Body of pancreas (tissue), 4 donors: ENCODE measurements at regions not wholly inside any gene's neighbourhood (a gene's known extent, or its start where the extent isn't known, plus 50 kb on each side); places are given as distances from the start of the nearest gene placed in this dataset.
A peak's percentile ranks its signal among the peaks of the same experiment; 100 is the strongest.

Source experiments
- ATAC-seq: fragments of 150-250 bp; one replicate; pipeline ENCODE4 v1.9.1; 2016
- DNase-seq, 4 donors: peaks; one replicate each; pipeline ENCODE4 v3.0.0-alpha.2; 2019
- H3K27ac ChIP-seq, 4 donors: fragments of 200-600 bp; sonication (generic); 1 replicate in 3 of 4; 2 replicates in 1 of 4; pipeline versions ENCODE4 v1.5.1 to v1.6.1; 2016 to 2019; ENCODE audit warnings: mild to moderate bottlenecking in 1 of 4, mixed read lengths in 1 of 4, moderate library complexity in 1 of 4
- H3K27me3 ChIP-seq, 2 donors: fragments of 200-600 bp; sonication (generic); one replicate each; pipeline ENCODE4 v1.6.0; 2016; ENCODE audit warnings: mild to moderate bottlenecking in 1 of 2
- H3K36me3 ChIP-seq, 2 donors: fragments of 200-600 bp; sonication (generic); replicated peaks in 1 of 2; 2 replicates each; pipeline ENCODE4 v1.5.1; 2016; ENCODE audit warnings: low read depth in 2 of 2; ENCODE audit not compliant: insufficient read depth in 1 of 2
- H3K4me1 ChIP-seq: fragments of 200-600 bp; sonication (generic); one replicate; pipeline ENCODE4 v1.6.0; 2016
- H3K4me3 ChIP-seq, 2 donors: fragments of 200-600 bp; sonication (generic); 1 replicate in 1 of 2; 2 replicates in 1 of 2; pipeline ENCODE4 v1.5.1; 2016 to 2019
- H3K9me3 ChIP-seq, 3 donors: fragments of 200-600 bp; sonication (generic); 1 replicate in 2 of 3; 2 replicates in 1 of 3; pipeline ENCODE4 v1.5.1; 2016
- CTCF ChIP-seq, 7 experiments: fragments of 450-650 bp in 4 of 7; fragments of 200-600 bp in 3 of 7; sonication (generic) in 3 of 7; IDR thresholded peaks; one replicate each; pipeline ENCODE4 v1.5.1; 2016 to 2019; ENCODE audit warnings: antibody characterized with exemption in 7 of 7
- POLR2A ChIP-seq, 3 donors: fragments of 450-650 bp; IDR thresholded peaks; one replicate each; pipeline ENCODE4 v1.6.1; 2016; ENCODE audit warnings: antibody characterized with exemption in 3 of 3, mild to moderate bottlenecking in 2 of 3
- WGBS, 2 donors: methylation state at CpG; one replicate each; pipeline ENCODE4 v1.1.5; 2017; 5-methylcytosine and 5-hydroxymethylcytosine counted together
- intact Hi-C: fragments of 100-400 bp; cut with DNase I; formaldehyde crosslinking; loops from one replicate; pipeline ENCODE4 v1.15.1; 2023

GRCh38 chr12:70178038-70178437, 65.2 kb upstream of the CNOT2 start:
- Histone ChIP-seq H3K9me3 (no peaks in the 10 kb centered on the region), H3K27me3 (no peaks in the 10 kb centered on the region), H3K4me1 (no peaks in the 10 kb centered on the region), H3K36me3 (no peaks in the 10 kb centered on the region), H3K27ac (peak overlapping the region in 2 of 4 donors; percentile 8 to 62), H3K4me3 (no peak overlapping the region)
- DNase-seq (no peak), ATAC-seq (peak; percentile 62)
- TF ChIP-seq POLR2A (IDR thresholded peaks at IDR 0.05) (no peak), CTCF (IDR thresholded peaks at IDR 0.05) (no peak)
- 47 to 50% methylated on average over 1 of the region's 1 CpG for WGBS, 2 donors
- intact Hi-C loops: no loop called here

- no peaks in the 10 kb centered on the region for H3K27me3 ChIP-seq
- no peak for DNase-seq
These were observed 63.1 kb upstream of the CNOT2 start for GRCh38 chr12:70180130-70180529.

GRCh38 chr12:70185301-70185700, 57.9 kb upstream of the CNOT2 start:
- H3K9me3 ChIP-seq: no peaks in the 10 kb centered on the region
- 90 to 100% methylated on average over 1 of the region's 1 CpG for WGBS, 2 donors
- H3K4me1 ChIP-seq: no peaks in the 10 kb centered on the region
- H3K27ac ChIP-seq: no peak overlapping the region
- H3K4me3 ChIP-seq: no peak overlapping the region
- DNase-seq (no peak), ATAC-seq (no peak)
- intact Hi-C loops: no loop called here
- H3K27me3 ChIP-seq: no peaks in the 10 kb centered on the region
- TF ChIP-seq CTCF (IDR thresholded peaks at IDR 0.05): no peak
- no peak for TF ChIP-seq POLR2A (IDR thresholded peaks at IDR 0.05)
- H3K36me3 ChIP-seq: no peaks in the 10 kb centered on the region

More at GRCh38 chr12:70180130-70180529, 63.1 kb upstream of the CNOT2 start:
- WGBS, 2 donors: 62 to 64% methylated on average over 3 of the region's 3 CpGs
- TF ChIP-seq POLR2A (IDR thresholded peaks at IDR 0.05) (no peak), CTCF (IDR thresholded peaks at IDR 0.05) (no peak)
- ATAC-seq: no peak
- Histone ChIP-seq H3K36me3 (no peaks in the 10 kb centered on the region), H3K9me3 (no peaks in the 10 kb centered on the region), H3K27ac (no peak overlapping the region), H3K4me3 (no peak overlapping the region), H3K4me1 (no peaks in the 10 kb centered on the region)
- intact Hi-C loops: no loop called here

GRCh38 chr12:70186436-70186835, 56.8 kb upstream of the CNOT2 start:
- Histone ChIP-seq H3K36me3 (no peaks in the 10 kb centered on the region), H3K27me3 (no peaks in the 10 kb centered on the region), H3K27ac (no peak overlapping the region), H3K4me3 (no peak overlapping the region), H3K9me3 (no peaks in the 10 kb centered on the region), H3K4me1 (no peaks in the 10 kb centered on the region)
- WGBS, 2 donors: 39 to 46% methylated on average over 3 of the region's 3 CpGs
- no peak for TF ChIP-seq POLR2A (IDR thresholded peaks at IDR 0.05)
- TF ChIP-seq CTCF (IDR thresholded peaks at IDR 0.05): no peak
- no peak for ATAC-seq
- intact Hi-C loops: no loop called here
- DNase-seq: no peak

GRCh38 chr12:70190262-70191010, 52.8 kb upstream of the CNOT2 start:
- TF ChIP-seq CTCF (IDR thresholded peaks at IDR 0.05): no peak
- no peak for TF ChIP-seq POLR2A (IDR thresholded peaks at IDR 0.05)
- Histone ChIP-seq H3K36me3 (no peaks in the 10 kb centered on the region), H3K9me3 (no peaks in the 10 kb centered on the region), H3K27me3 (no peaks in the 10 kb centered on the region), H3K4me1 (no peaks in the 10 kb centered on the region), H3K4me3 (no peak overlapping the region), H3K27ac (no peak overlapping the region)
- intact Hi-C loops: no loop called here
- no peak for DNase-seq
- no peak for ATAC-seq
- WGBS, 2 donors: 69 to 81% methylated on average over 1 of the region's 1 CpG
